HCT116 (cell line): ENCODE measurements at regions not wholly inside any gene's neighbourhood (a gene's known extent, or its start where the extent isn't known, plus 50 kb on each side); places are given as distances from the start of the nearest gene placed in this dataset.

Experiments used
- ATAC-seq: fragments of 200-7000 bp; cut with Tn5 transposase; 2 replicates; pipeline ENCODE4 v1.9.1; 2020; ENCODE audit warnings: mild to moderate bottlenecking, moderate library complexity
- BruUV-seq: library from RNA; stranded (reverse); fragments of 400-500 nt; replicated peaks from 2 replicates; lab custom pipeline; 2021; lab: Mats Ljungman, UMichigan
- CTCF ChIA-PET: fragments of 300-600 bp; sonication (Branson Sonifier 250); formaldehyde crosslinking; loops from one replicate; lab custom pipeline; 2021; ENCODE audit warnings: antibody characterized with exemption; lab: Charles Lee
- POLR2A ChIA-PET: fragments of 300-600, 350-600 bp; sonication (Branson Sonifier 250); formaldehyde crosslinking; loops from one replicate; lab custom pipeline; 2021; ENCODE audit warnings: antibody characterized with exemption; lab: Charles Lee
- RAD21 ChIA-PET, 2 experiments: fragments of 300-600 bp; sonication (Branson Sonifier 250); formaldehyde crosslinking; loops; one replicate each; lab custom pipeline; 2023; ENCODE audit warnings: low total read pairs in 2 of 2; ENCODE audit not compliant: uncharacterized antibody in 2 of 2, unreplicated experiment in 2 of 2, low non-redundant PET in 1 of 2; lab: Charles Lee
- DNase-seq: peaks from one replicate; pipeline ENCODE4 v3.0.0-alpha.2; 2010; ENCODE audit warnings: low read depth, low spot score
- H2AFZ ChIP-seq: fragments of 200-600 bp; shearing (Covaris generic), sonication (generic); 2 replicates; pipeline ENCODE4 v1.6.1; 2017; ENCODE audit warnings: low read depth, mixed run types, mixed read lengths, antibody characterized with exemption, low read length; ENCODE audit not compliant: poor library complexity, severe bottlenecking
- H3K27ac ChIP-seq: 2 replicates; pipeline ENCODE4 v1.5.1; 2012; ENCODE audit warnings: low read depth, low read length
- H3K27me3 ChIP-seq: fragments of 200-600 bp; sonication (generic); 2 replicates; pipeline ENCODE4 v1.6.1; 2016; ENCODE audit warnings: mixed run types, low read length, mixed read lengths; ENCODE audit not compliant: insufficient read depth
- H3K36me3 ChIP-seq, 2 experiments: fragments of 200-500 bp in 1 of 2; fragments of 200-600 bp in 1 of 2; sonication (Bioruptor generic) in 1 of 2; sonication (generic) in 1 of 2; 2 replicates each; pipeline versions ENCODE4 v1.5.1 to v1.6.1; 2014 to 2016; ENCODE audit warnings: low read length in 2 of 2, inconsistent platforms in 1 of 2, mixed read lengths in 1 of 2, mixed run types in 1 of 2; ENCODE audit not compliant: insufficient read depth in 2 of 2, control insufficient read depth in 1 of 2
- H3K4me1 ChIP-seq, 2 experiments: fragments of 200-600 bp in 1 of 2; sonication (generic) in 1 of 2; 2 replicates each; pipeline versions ENCODE4 v1.5.1 to v1.6.1; 2012 to 2017; ENCODE audit warnings: low read length in 2 of 2, inconsistent platforms in 1 of 2, mild to moderate bottlenecking in 1 of 2, mixed read lengths in 1 of 2, mixed run types in 1 of 2, moderate library complexity in 1 of 2; ENCODE audit not compliant: insufficient read depth in 2 of 2, control insufficient read depth in 1 of 2
- H3K4me2 ChIP-seq: fragments of 200-600 bp; sonication (generic); 2 replicates; pipeline ENCODE4 v1.6.1; 2017; ENCODE audit warnings: mixed run types, low read length, mixed read lengths
- H3K4me3 ChIP-seq, 2 experiments: fragments of 200-600 bp in 1 of 2; sonication (generic) in 1 of 2; replicated peaks in 1 of 2; 2 replicates each; pipeline ENCODE4 v1.5.1; 2011 to 2016; ENCODE audit warnings: low read length in 2 of 2, control low read depth in 1 of 2, low read depth in 1 of 2, mild to moderate bottlenecking in 1 of 2, mixed read lengths in 1 of 2, mixed run types in 1 of 2
- H3K79me2 ChIP-seq: fragments of 200-600 bp; sonication (generic); 2 replicates; pipeline ENCODE4 v1.6.1; 2017; ENCODE audit warnings: mild to moderate bottlenecking, mixed run types, low read length, moderate library complexity, mixed read lengths; ENCODE audit not compliant: insufficient read depth
- H3K9ac ChIP-seq: fragments of 200-600 bp; sonication (generic); 2 replicates; pipeline ENCODE4 v1.6.1; 2016; ENCODE audit warnings: low read length, mixed read lengths
- H3K9me2 ChIP-seq: fragments of 200-600 bp; sonication (generic), shearing (Covaris generic); 2 replicates; pipeline ENCODE4 v1.6.1; 2017; ENCODE audit warnings: mixed run types, mild to moderate bottlenecking, moderate library complexity; ENCODE audit not compliant: insufficient read depth
- H3K9me3 ChIP-seq, 2 experiments: fragments of 200-500 bp in 1 of 2; fragments of 200-600 bp in 1 of 2; sonication (Bioruptor generic) in 1 of 2; sonication (generic) in 1 of 2; 2 replicates each; pipeline ENCODE4 v1.6.1; 2014 to 2017; ENCODE audit warnings: low read length in 2 of 2, mixed read lengths in 2 of 2, inconsistent platforms in 1 of 2, low read depth in 1 of 2, mild to moderate bottlenecking in 1 of 2, mixed run types in 1 of 2, moderate library complexity in 1 of 2; ENCODE audit not compliant: control insufficient read depth in 1 of 2, insufficient read depth in 1 of 2
- H4K20me1 ChIP-seq: fragments of 200-600 bp; sonication (generic), shearing (Covaris generic); 2 replicates; pipeline ENCODE4 v1.6.1; 2017; ENCODE audit warnings: mixed run types, mild to moderate bottlenecking, moderate library complexity; ENCODE audit not compliant: insufficient read depth
- CBX3 ChIP-seq: IDR thresholded peaks from 2 replicates; pipeline ENCODE4 v1.6.1; 2012; ENCODE audit warnings: low read depth
- CEBPB ChIP-seq: IDR thresholded peaks from 2 replicates; pipeline ENCODE4 v1.6.1; 2012; ENCODE audit warnings: low read depth
- EGR1 ChIP-seq: IDR thresholded peaks from 2 replicates; pipeline ENCODE4 v1.6.1; 2012; ENCODE audit warnings: low read depth
- ELF1 ChIP-seq: IDR thresholded peaks from 2 replicates; pipeline ENCODE4 v1.6.1; 2012; ENCODE audit warnings: low read depth, borderline replicate concordance
- EZH2phosphoT487 ChIP-seq: fragments of 200-600 bp; IDR thresholded peaks from 2 replicates; pipeline ENCODE4 v1.6.1; 2018; ENCODE audit warnings: antibody characterized with exemption, borderline replicate concordance
- FOSL1 ChIP-seq: IDR thresholded peaks from 2 replicates; pipeline ENCODE4 v1.6.1; 2012; ENCODE audit warnings: low read depth
- POLR2AphosphoS5 ChIP-seq: IDR thresholded peaks from 2 replicates; pipeline ENCODE4 v1.6.1; 2011; ENCODE audit warnings: mild to moderate bottlenecking, low read depth, low read length, moderate library complexity
- RAD21 ChIP-seq: IDR thresholded peaks from 2 replicates; pipeline ENCODE4 v1.6.1; 2012; ENCODE audit warnings: low read depth, mild to moderate bottlenecking
- SP1 ChIP-seq: IDR thresholded peaks from 2 replicates; pipeline ENCODE4 v1.6.1; 2012; ENCODE audit warnings: low read depth
- SRF ChIP-seq: IDR thresholded peaks from 2 replicates; pipeline ENCODE4 v1.6.1; 2012; ENCODE audit warnings: low read depth
- TCF7L2 ChIP-seq: IDR thresholded peaks from 2 replicates; pipeline ENCODE4 v1.7.0; 2011; ENCODE audit warnings: borderline replicate concordance, inconsistent platforms; ENCODE audit not compliant: insufficient read depth, insufficient read length; ENCODE audit errors: extremely low read depth
- YY1 ChIP-seq: IDR thresholded peaks from 2 replicates; pipeline ENCODE4 v1.6.1; 2011; ENCODE audit warnings: low read length, low read depth, moderate library complexity, mild to moderate bottlenecking; ENCODE audit not compliant: insufficient replicate concordance; ENCODE audit errors: extremely low read depth
- ZFX ChIP-seq: fragments of 450-650 bp; IDR thresholded peaks from 2 replicates; pipeline ENCODE4 v1.6.1; 2017
- ZNF274 ChIP-seq: fragments of 200-500 bp; sonication (Bioruptor generic); IDR thresholded peaks from 2 replicates; pipeline ENCODE4 v1.6.1; 2014; ENCODE audit warnings: mild to moderate bottlenecking, low read depth, low read length, inconsistent platforms
- intact Hi-C: fragments of 100-400 bp; cut with micrococcal nuclease; formaldehyde crosslinking; loops from 2 replicates; pipeline ENCODE4 v1.10.0; 2022
- TF ChIP-seq, protein P1 (sequence below): IDR thresholded peaks from 2 replicates; pipeline ENCODE4 v1.6.1; 2012
- TF ChIP-seq, protein P2 (sequence below): IDR thresholded peaks from 2 replicates; pipeline ENCODE4 v1.6.1; 2011; ENCODE audit warnings: mild to moderate bottlenecking, low read length, moderate library complexity; ENCODE audit not compliant: insufficient replicate concordance; ENCODE audit errors: extremely low read depth

- no peak for ATAC-seq
- CTCF ChIA-PET: no interaction called here
- no peak for TF ChIP-seq EGR1
- no peak for TF ChIP-seq SP1
- TF ChIP-seq POLR2AphosphoS5: no peak
- no peak for TF ChIP-seq FOSL1
- no peak for TF ChIP-seq ELF1
- TF ChIP-seq, protein P1, sequence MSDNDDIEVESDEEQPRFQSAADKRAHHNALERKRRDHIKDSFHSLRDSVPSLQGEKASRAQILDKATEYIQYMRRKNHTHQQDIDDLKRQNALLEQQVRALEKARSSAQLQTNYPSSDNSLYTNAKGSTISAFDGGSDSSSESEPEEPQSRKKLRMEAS: no peak
- TF ChIP-seq, protein P2, sequence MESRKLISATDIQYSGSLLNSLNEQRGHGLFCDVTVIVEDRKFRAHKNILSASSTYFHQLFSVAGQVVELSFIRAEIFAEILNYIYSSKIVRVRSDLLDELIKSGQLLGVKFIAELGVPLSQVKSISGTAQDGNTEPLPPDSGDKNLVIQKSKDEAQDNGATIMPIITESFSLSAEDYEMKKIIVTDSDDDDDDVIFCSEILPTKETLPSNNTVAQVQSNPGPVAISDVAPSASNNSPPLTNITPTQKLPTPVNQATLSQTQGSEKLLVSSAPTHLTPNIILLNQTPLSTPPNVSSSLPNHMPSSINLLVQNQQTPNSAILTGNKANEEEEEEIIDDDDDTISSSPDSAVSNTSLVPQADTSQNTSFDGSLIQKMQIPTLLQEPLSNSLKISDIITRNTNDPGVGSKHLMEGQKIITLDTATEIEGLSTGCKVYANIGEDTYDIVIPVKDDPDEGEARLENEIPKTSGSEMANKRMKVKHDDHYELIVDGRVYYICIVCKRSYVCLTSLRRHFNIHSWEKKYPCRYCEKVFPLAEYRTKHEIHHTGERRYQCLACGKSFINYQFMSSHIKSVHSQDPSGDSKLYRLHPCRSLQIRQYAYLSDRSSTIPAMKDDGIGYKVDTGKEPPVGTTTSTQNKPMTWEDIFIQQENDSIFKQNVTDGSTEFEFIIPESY: no peak
- no peak for TF ChIP-seq EZH2phosphoT487
- no TSS peak for BruUV-seq
- Histone ChIP-seq H3K4me2 (no peak overlapping the region), H4K20me1 (no peaks in the 10 kb centered on the region), H3K9ac (no peak overlapping the region), H3K79me2 (no peaks in the 10 kb centered on the region), H3K4me1 (no peaks in the 10 kb centered on the region), H3K27ac (no peak overlapping the region), H2AFZ (no peak overlapping the region), H3K27me3 (no peaks in the 10 kb centered on the region), H3K4me3 (no peak overlapping the region), H3K36me3 (no peaks in the 10 kb centered on the region), H3K9me2 (no peaks in the 10 kb centered on the region), H3K9me3 (no peaks in the 10 kb centered on the region)
- no peak for DNase-seq
- intact Hi-C loops: no loop called here
- RAD21 ChIA-PET: no interaction called here
- POLR2A ChIA-PET: no interaction called here
Observed at GRCh38 chr3:87390353-87390752, 114.0 kb upstream of the POU1F1 start.

GRCh38 chr3:87375231-87375682 lies 98.9 kb upstream of the POU1F1 start:
- Histone ChIP-seq H3K79me2 (no peaks in the 10 kb centered on the region), H3K36me3 (no peaks in the 10 kb centered on the region), H3K9ac (no peak overlapping the region), H3K27me3 (no peaks in the 10 kb centered on the region), H3K4me2 (no peak overlapping the region), H4K20me1 (no peaks in the 10 kb centered on the region), H3K27ac (no peak overlapping the region), H3K4me3 (no peak overlapping the region), H2AFZ (no peak overlapping the region), H3K9me2 (no peaks in the 10 kb centered on the region), H3K9me3 (no peaks in the 10 kb centered on the region), H3K4me1 (no peaks in the 10 kb centered on the region)
- DNase-seq: no peak
- intact Hi-C loops: no loop called here
- ChIA-PET POLR2A (no interaction called here), RAD21 (no interaction called here), CTCF (no interaction called here)
- ATAC-seq: no peak
- no TSS peak for BruUV-seq
- TF ChIP-seq, protein P2: no peak
- no peak for TF ChIP-seq SRF
- TF ChIP-seq CBX3: no peak
- TF ChIP-seq ZNF274: no peak
- no peak for TF ChIP-seq ZFX
- TF ChIP-seq TCF7L2: no peak
- no peak for TF ChIP-seq CEBPB
- no peak for TF ChIP-seq YY1
- TF ChIP-seq POLR2AphosphoS5: no peak
- TF ChIP-seq RAD21: no peak
